ENCODE measurements at regions not wholly inside any gene's neighbourhood (a gene's known extent, or its start where the extent isn't known, plus 50 kb on each side); places are given as distances from the start of the nearest gene placed in this dataset.
A peak's percentile ranks its signal among the peaks of the same experiment; 100 is the strongest.

DNA sequence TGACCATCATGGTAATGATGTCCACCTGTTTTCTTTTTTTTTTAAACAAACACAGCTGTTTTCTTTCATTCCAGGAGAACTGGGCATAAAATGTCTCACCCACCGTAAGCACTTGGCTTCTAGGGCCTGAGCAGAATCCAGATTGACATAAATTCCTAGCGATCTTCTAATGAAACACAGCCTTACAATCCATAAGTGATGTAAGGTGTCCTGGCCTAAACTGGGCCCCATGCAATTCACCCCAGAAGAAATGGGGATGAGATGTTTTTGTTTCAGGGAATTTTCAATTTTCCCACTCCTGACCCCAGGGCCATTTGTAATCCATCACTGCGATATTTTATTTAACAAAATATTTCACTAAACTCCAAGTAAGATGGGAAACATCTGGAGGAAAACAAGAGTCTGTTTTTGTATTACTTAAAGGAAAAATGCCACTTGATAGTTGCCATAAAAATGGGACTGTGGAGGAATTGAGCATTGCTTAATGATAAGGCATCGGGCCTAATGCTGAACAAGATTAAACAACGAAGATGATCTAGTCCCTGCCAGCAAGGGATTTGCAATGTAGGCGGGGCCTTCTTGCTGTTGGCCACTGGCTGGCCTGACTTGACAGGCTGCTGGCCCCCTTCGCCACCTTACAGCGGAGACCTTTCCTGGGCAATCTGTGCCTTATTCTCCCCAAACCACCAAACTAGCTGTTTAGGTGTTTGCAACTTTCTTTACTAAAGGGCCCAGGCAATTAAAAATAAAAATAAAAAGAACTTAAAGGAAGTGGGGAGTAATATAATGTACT lies 183.7 kb downstream of the CD109 start:
- Histone ChIP-seq H3K4me1 (ENCODE audit: control insufficient read depth in 2 of 3, insufficient read depth in 2 of 3, low read depth in 1 of 3, low read length in 3 of 3) (peaks cover 0 to 2% (median 0%) of the 10 kb centered on the region in 3 donors), H3K27me3 (ENCODE audit: control insufficient read depth, insufficient read depth, low read length) (no peaks in the 10 kb centered on the region), H3K36me3 (ENCODE audit: control insufficient read depth in 2 of 3, insufficient read depth in 3 of 3, low read length in 3 of 3) (no peaks in the 10 kb centered on the region), H3K27ac (ENCODE audit: low read depth in 2 of 2, low read length in 2 of 2) (no peak overlapping the region), H3K9ac (ENCODE audit: low read length in 3 of 3) (no peak overlapping the region), H3K4me3 (ENCODE audit: low read length in 3 of 3) (no peak overlapping the region), H3K9me3 (ENCODE audit: control insufficient read depth in 2 of 3, insufficient read depth in 1 of 3, low read length in 3 of 3) (no peaks in the 10 kb centered on the region)
- FAIRE-seq: no peak
- peak in 2 of 5 donors; percentile 27 to 64 for DNase-seq
- TF ChIP-seq, protein P1, sequence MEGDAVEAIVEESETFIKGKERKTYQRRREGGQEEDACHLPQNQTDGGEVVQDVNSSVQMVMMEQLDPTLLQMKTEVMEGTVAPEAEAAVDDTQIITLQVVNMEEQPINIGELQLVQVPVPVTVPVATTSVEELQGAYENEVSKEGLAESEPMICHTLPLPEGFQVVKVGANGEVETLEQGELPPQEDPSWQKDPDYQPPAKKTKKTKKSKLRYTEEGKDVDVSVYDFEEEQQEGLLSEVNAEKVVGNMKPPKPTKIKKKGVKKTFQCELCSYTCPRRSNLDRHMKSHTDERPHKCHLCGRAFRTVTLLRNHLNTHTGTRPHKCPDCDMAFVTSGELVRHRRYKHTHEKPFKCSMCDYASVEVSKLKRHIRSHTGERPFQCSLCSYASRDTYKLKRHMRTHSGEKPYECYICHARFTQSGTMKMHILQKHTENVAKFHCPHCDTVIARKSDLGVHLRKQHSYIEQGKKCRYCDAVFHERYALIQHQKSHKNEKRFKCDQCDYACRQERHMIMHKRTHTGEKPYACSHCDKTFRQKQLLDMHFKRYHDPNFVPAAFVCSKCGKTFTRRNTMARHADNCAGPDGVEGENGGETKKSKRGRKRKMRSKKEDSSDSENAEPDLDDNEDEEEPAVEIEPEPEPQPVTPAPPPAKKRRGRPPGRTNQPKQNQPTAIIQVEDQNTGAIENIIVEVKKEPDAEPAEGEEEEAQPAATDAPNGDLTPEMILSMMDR (IDR thresholded peaks at IDR 0.05; ENCODE audit: borderline replicate concordance, extremely low read depth, insufficient read depth): no peak
- intact Hi-C loops (cut with DNase I): no loop called here

DNA sequence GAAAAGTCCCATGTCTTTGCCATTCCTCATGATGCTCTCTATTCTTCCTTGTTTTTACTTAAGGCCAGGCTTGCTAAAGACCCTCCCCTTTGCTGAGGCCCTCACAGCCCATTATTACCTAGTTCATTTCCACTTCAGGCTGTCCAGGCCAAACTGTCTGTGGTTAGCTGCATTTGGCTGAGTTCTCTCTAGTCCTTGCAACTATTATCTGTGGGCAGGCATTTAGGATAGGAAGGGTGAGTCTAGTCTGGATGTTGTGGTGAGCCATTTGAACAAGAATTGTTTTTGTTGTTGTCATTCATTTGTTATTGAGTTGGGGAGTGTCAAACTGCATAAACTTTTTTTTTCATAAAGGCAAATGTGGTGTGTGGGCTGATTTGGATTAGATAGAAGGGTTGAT lies 182.4 kb downstream of the CD109 start:
- FAIRE-seq (no peak), DNase-seq (no peak)
- intact Hi-C loops (cut with DNase I): no loop called here
- Histone ChIP-seq H3K4me3 (ENCODE audit: low read length in 3 of 3) (no peak overlapping the region), H3K9ac (ENCODE audit: low read length in 3 of 3) (no peak overlapping the region), H3K4me1 (ENCODE audit: control insufficient read depth in 2 of 3, insufficient read depth in 2 of 3, low read depth in 1 of 3, low read length in 3 of 3) (peaks cover 0 to 2% (median 0%) of the 10 kb centered on the region in 3 donors), H3K27me3 (ENCODE audit: control insufficient read depth, insufficient read depth, low read length) (no peaks in the 10 kb centered on the region), H3K27ac (ENCODE audit: low read depth in 2 of 2, low read length in 2 of 2) (no peak overlapping the region), H3K36me3 (ENCODE audit: control insufficient read depth in 2 of 3, insufficient read depth in 3 of 3, low read length in 3 of 3) (no peaks in the 10 kb centered on the region), H3K9me3 (ENCODE audit: control insufficient read depth in 2 of 3, insufficient read depth in 1 of 3, low read length in 3 of 3) (no peaks in the 10 kb centered on the region)
- TF ChIP-seq, protein P1 (IDR thresholded peaks at IDR 0.05; ENCODE audit: borderline replicate concordance, extremely low read depth, insufficient read depth): no peak
